ENCODE measurements at regions not wholly inside any gene's neighbourhood (a gene's known extent, or its start where the extent isn't known, plus 50 kb on each side); places are given as distances from the start of the nearest gene placed in this dataset.
"Not testable (repeated sequence)": the region's sequence is repeated elsewhere in the genome, so short reads cannot be mapped to it uniquely, and the experiment has no call there.

- DNase-seq (ENCODE audit: low read depth in 4 of 4, low spot score in 1 of 4): no peak
Observed at GRCh38 chr7:142637240-142637639, 112.0 kb upstream of the PRSS1 start.

GRCh38 chr7:142636751-142637150 is 112.5 kb upstream of the PRSS1 start:
- no peak for DNase-seq (ENCODE audit: low read depth in 4 of 4, low spot score in 1 of 4)

GRCh38 chr7:142636107-142636506 is 113.2 kb upstream of the PRSS1 start:
- DNase-seq (ENCODE audit: low read depth in 4 of 4, low spot score in 1 of 4): not testable (repeated sequence)

GRCh38 chr7:142632271-142633134 is 116.8 kb upstream of the PRSS1 start:
- peak in 2 of 4 experiments; percentile 15 to 28 for DNase-seq (ENCODE audit: low read depth in 4 of 4, low spot score in 1 of 4)

- no peak for DNase-seq (ENCODE audit: low read depth in 4 of 4, low spot score in 1 of 4)
Observed at GRCh38 chr7:142629588-142630260, 119.5 kb upstream of the PRSS1 start.

GRCh38 chr7:142628945-142629344 is 120.3 kb upstream of the PRSS1 start:
- no peak for DNase-seq (ENCODE audit: low read depth in 4 of 4, low spot score in 1 of 4)

GRCh38 chr7:142627223-142627622 is 122.0 kb upstream of the PRSS1 start:
- DNase-seq (ENCODE audit: low read depth in 4 of 4, low spot score in 1 of 4): not testable (repeated sequence)

GRCh38 chr7:142626420-142627035 is 122.7 kb upstream of the PRSS1 start:
- DNase-seq (ENCODE audit: low read depth in 4 of 4, low spot score in 1 of 4): peak; percentile 51 to 59 (median 56)

- not testable (repeated sequence) for DNase-seq (ENCODE audit: low read depth in 4 of 4, low spot score in 1 of 4)
Observed at GRCh38 chr7:142625216-142625615, 124.1 kb upstream of the PRSS1 start.

- no peak for DNase-seq (ENCODE audit: low read depth in 4 of 4, low spot score in 1 of 4)
Observed at GRCh38 chr7:142620402-142620801, 128.9 kb upstream of the PRSS1 start.

- no peak for DNase-seq (ENCODE audit: low read depth in 4 of 4, low spot score in 1 of 4)
Observed at GRCh38 chr7:142618655-142619351, 130.5 kb upstream of the PRSS1 start.

- no peak for DNase-seq (ENCODE audit: low read depth in 4 of 4, low spot score in 1 of 4)
Observed at GRCh38 chr7:142616842-142617241, 132.4 kb upstream of the PRSS1 start.

- DNase-seq (ENCODE audit: low read depth in 4 of 4, low spot score in 1 of 4): no peak
Observed at GRCh38 chr7:142616121-142616643, 133.1 kb upstream of the PRSS1 start.

- no peak for DNase-seq (ENCODE audit: low read depth in 4 of 4, low spot score in 1 of 4)
Observed at GRCh38 chr7:142615508-142615907, 133.8 kb upstream of the PRSS1 start.

- no peak for DNase-seq (ENCODE audit: low read depth in 4 of 4, low spot score in 1 of 4)
Observed at GRCh38 chr7:142614116-142614515, 135.2 kb upstream of the PRSS1 start.

GRCh38 chr7:142612237-142612881 is 136.9 kb upstream of the PRSS1 start:
- no peak for DNase-seq (ENCODE audit: low read depth in 4 of 4, low spot score in 1 of 4)

- no peak for DNase-seq (ENCODE audit: low read depth in 4 of 4, low spot score in 1 of 4)
Observed at GRCh38 chr7:142611566-142612236, 137.6 kb upstream of the PRSS1 start.

GRCh38 chr7:142608630-142609428 is 140.4 kb upstream of the PRSS1 start:
- DNase-seq (ENCODE audit: low read depth in 4 of 4, low spot score in 1 of 4): no peak

- no peak for DNase-seq (ENCODE audit: low read depth in 4 of 4, low spot score in 1 of 4)
Observed at GRCh38 chr7:142607351-142607750, 141.9 kb upstream of the PRSS1 start.
